ENCODE measurements at regions not wholly inside any gene's neighbourhood (a gene's known extent, or its start where the extent isn't known, plus 50 kb on each side); places are given as distances from the start of the nearest gene placed in this dataset.
A peak's percentile ranks its signal among the peaks of the same experiment; 100 is the strongest.

DNA sequence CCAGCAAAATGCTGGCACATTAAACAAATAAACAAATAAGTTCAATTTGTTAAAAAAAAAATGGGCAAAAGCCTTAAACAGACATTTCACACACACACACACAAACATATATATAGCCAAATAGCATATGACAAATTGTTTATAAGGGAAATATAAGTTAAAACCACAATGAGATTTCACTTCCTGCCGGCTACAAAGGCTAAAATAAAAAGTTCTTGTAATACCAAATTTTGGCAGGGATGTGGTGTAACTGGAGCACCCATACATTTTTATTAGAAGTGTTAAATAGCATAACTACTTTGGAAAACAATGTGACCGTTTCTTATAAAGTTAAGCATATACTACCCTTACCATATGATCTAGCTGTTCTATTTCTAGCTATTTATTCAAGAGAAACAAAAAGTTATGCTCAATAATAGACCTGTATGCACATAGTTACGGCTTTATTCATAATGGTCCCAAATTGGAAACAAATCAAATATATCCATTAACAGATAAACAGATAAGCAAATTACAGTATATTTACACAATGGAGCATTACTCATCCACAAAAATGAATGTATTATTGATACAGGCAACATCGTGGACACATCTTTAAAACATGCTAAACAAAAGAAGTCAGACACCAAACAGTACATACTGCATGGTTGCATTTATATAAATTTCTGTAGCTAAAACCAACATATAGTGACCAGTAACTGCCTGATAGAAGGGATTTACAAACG is 93.9 kb downstream of the EOMES start:
- no peaks in the 10 kb centered on the region for H3K4me1 ChIP-seq (ENCODE audit: low read depth)
- H3K4me3 ChIP-seq = no peak overlapping the region
- H3K9me3 ChIP-seq = no peaks in the 10 kb centered on the region
- ATAC-seq (no peak), DNase-seq (no peak)
- TF ChIP-seq CTCF (IDR thresholded peaks at IDR 0.05) = no peak
- no peaks in the 10 kb centered on the region for H3K36me3 ChIP-seq (ENCODE audit: low read depth)
- intact Hi-C loops (cut with DNase I, micrococcal nuclease) = no loop called here

- ATAC-seq = no peak
- H3K4me3 ChIP-seq = no peak overlapping the region
- intact Hi-C loops (cut with DNase I, micrococcal nuclease) = no loop called here
- H3K36me3 ChIP-seq (ENCODE audit: low read depth) = no peaks in the 10 kb centered on the region
- H3K9me3 ChIP-seq = no peaks in the 10 kb centered on the region
- H3K4me1 ChIP-seq (ENCODE audit: low read depth) = no peaks in the 10 kb centered on the region
- DNase-seq = no peak
- no peak for TF ChIP-seq CTCF (IDR thresholded peaks at IDR 0.05)
These were observed 95.5 kb downstream of the EOMES start for GRCh38 chr3:27626596-27627118.

- Histone ChIP-seq H3K36me3 (ENCODE audit: low read depth) (no peaks in the 10 kb centered on the region), H3K4me3 (no peak overlapping the region), H3K4me1 (ENCODE audit: low read depth) (no peaks in the 10 kb centered on the region), H3K9me3 (no peaks in the 10 kb centered on the region)
- no peak for DNase-seq
- no peak for ATAC-seq
- no peak for TF ChIP-seq CTCF (IDR thresholded peaks at IDR 0.05)
- intact Hi-C loops (cut with DNase I, micrococcal nuclease) = no loop called here
These were observed 96.3 kb downstream of the EOMES start for GRCh38 chr3:27625864-27626263.

DNA sequence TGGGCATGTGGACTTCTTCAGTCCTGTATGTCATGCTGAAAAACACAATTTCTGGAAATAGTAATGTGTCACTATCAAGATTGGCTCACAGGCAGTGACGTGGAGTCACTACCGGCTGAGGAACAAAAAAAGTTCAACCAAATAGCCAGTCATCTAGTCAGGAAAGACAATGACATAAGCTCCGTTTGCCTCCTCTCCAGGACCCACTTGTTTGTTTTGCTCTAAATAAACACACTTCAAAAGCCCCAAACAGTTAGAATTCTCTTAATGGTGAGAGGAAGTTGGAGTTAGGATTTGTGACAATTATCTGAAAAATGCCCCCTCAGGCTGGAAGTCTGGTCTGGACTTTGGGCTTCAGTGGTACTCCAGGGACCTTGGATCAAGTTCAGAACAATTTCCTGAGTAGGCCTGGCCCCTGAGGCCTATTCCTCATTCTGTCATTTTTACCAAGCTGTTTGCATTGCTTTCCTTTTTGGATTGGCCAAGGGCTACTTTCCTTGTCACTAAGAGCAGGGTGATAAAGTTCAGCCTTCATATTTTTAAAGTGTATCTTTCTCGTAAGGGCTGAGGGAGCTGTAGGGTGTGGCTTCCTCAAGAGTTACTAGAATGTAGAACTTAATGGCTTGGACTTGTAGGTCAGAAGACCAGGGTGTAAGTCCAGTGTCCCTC is 98.9 kb downstream of the EOMES start:
- Histone ChIP-seq H3K4me1 (ENCODE audit: low read depth) (no peaks in the 10 kb centered on the region), H3K36me3 (ENCODE audit: low read depth) (no peaks in the 10 kb centered on the region), H3K9me3 (no peaks in the 10 kb centered on the region), H3K4me3 (no peak overlapping the region)
- intact Hi-C loops (cut with DNase I, micrococcal nuclease) = no loop called here
- ATAC-seq (peak; percentile 62), DNase-seq (no peak)
- no peak for TF ChIP-seq CTCF (IDR thresholded peaks at IDR 0.05)

DNA sequence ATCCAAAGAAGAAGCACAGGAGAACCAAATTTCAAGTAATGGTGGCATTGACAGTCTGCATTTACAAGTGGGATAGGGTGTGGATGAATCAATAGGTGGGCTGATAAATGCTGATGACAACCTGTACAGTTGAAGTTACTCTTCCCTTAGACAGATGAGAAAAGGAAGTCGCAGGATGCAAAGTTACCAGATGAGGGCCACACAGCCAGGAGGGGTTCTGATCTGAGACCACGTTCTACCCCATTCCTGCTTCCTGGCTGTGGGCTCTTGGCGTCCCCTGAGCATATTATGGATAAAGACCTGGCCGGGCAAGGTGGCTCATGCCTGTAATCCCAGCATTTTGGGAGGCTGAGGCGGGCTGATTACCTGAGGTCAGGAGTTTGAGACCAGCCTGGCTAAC is 104.6 kb downstream of the EOMES start:
- intact Hi-C loops (cut with DNase I, micrococcal nuclease) = no loop called here
- Histone ChIP-seq H3K4me1 (ENCODE audit: low read depth) (no peaks in the 10 kb centered on the region), H3K36me3 (ENCODE audit: low read depth) (no peaks in the 10 kb centered on the region), H3K4me3 (no peak overlapping the region), H3K9me3 (peaks cover 12% of the 10 kb centered on the region)
- no peak for TF ChIP-seq CTCF (IDR thresholded peaks at IDR 0.05)
- ATAC-seq (no peak), DNase-seq (no peak)
